Fibroblast of skin of left quadriceps (primary cell): ENCODE measurements at regions not wholly inside any gene's neighbourhood (a gene's known extent, or its start where the extent isn't known, plus 50 kb on each side); places are given as distances from the start of the nearest gene placed in this dataset.

ENCODE experiments used
- DNase-seq, 2 experiments: peaks; one replicate each; pipeline ENCODE4 v3.0.0-alpha.2; 2013; ENCODE audit warnings: low read depth in 2 of 2

GRCh38 chr2:117631152-117631945, 183.1 kb upstream of the DDX18 start:
- DNase-seq = no peak

GRCh38 chr2:117635481-117635880, 179.0 kb upstream of the DDX18 start:
- no peak for DNase-seq

- no peak for DNase-seq
Measured at GRCh38 chr2:117639401-117639800, 175.1 kb upstream of the DDX18 start.

DNA sequence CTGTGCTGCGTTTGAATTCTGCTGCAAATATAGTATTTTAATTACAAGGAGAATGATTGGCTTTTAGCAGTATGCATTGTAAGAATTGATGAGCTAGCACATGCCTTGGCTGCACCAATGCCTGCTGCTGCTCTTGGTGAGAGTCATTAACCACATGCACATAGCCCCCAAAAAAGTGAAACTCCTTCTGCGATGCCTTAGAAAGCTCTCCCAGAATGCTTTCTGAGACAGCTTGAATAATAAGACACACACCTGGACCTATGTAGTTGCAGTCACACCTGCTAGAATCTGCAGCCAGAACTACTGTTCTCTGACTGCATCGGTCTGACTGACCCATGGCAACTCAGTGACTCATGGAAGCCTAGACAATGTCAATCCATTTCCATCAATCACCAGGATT, 170.1 kb upstream of the DDX18 start:
- no peak for DNase-seq

DNA sequence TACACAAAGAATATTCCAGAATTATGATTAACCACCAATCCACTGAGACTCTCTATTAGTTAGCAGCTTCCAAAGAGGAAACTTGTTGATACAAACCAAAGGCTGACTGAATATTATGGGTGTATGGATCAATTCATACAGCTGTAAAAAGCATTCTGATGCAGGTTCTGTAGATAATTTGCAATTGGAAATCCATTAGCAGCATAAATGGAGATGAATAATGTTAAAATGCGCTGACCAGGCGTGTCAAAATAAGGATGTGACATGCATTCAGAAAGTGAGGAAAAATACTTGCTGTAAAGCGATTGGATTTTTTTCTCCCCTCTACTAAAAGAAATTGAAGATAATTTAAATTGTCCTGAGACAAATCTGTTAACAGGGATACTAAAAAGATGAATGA, 169.0 kb upstream of the DDX18 start:
- no peak for DNase-seq

GRCh38 chr2:117646099-117646498, 168.4 kb upstream of the DDX18 start:
- no peak for DNase-seq

GRCh38 chr2:117646872-117647271, 167.6 kb upstream of the DDX18 start:
- no peak for DNase-seq

DNA sequence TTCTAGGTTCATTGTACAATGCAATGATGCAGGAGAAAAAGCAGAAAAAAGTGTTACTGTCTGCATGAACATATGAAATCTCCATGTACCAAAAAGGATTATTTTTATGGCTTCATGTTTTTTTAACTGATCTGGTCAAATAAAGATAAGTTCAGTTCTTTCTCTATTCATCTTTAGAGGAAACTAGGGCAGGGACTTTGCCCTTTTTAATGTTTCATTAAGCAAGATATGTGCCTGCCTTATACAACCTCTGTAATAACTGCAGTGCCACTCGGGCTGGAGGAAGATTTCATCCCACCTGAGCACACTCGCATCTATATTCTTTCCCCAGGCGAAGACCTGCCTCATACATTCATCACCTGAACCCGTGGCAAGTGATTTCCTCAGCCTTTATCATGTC, 157.9 kb upstream of the DDX18 start:
- no peak for DNase-seq

DNA sequence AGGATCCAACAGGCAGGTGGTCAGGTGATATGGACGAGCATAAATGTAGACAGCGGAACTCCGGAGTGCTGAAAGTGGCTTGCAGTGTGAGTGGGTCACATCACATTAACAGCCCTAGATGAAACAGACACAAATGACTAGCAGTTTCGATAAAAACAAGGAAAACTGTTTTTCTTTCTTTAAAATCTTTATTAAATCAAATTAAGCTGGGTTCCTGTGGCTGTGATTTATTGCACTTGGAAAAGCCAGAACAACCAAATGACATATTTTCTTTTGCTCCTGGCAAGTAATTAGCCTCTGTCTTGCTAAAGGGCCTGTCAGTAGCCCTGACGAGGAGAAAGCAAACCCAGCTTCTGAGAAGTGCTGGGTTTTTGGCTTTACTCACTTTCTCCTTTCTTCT, 152.9 kb upstream of the DDX18 start:
- DNase-seq = no peak

DNA sequence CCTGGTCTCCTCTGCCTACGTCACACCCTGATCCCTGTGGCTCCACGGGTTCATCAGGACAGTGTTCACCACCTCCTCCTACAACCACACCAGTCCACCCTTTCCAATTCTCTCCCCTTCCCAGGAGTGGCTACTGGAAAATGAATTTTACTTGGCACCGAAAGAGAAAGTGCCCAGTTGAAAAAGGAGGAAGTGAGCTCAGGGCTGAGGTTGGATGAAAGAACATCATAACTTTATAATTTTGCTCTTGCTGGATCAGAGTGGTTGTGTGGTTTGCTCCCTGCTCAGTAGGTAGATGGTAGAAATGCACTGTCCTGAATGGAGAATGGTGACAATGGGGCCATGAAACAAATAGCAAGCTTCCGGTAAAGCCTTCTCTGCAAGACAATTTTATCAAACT, 140.3 kb upstream of the DDX18 start:
- no peak for DNase-seq

- no peak for DNase-seq
Measured at GRCh38 chr2:117679952-117680351, 134.5 kb upstream of the DDX18 start.

DNA sequence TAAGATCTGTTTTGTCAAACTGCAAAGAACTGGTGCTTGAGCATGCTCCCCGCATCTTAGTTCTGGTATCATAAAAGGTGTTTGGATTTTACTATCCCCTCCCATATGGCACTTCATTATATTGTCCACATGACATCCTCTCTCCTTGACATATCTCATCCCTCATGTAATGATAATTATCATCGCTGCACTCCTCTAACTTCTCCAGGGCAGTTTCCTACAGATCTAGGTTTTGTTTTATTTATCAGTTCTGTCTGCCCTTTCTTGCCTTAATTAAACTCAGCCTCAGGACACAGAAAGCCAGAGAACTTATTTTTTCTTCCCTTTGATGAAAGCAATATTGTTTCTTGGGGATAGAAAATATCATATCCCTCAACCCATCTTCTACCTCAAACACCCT, 129.6 kb upstream of the DDX18 start:
- DNase-seq = no peak

DNA sequence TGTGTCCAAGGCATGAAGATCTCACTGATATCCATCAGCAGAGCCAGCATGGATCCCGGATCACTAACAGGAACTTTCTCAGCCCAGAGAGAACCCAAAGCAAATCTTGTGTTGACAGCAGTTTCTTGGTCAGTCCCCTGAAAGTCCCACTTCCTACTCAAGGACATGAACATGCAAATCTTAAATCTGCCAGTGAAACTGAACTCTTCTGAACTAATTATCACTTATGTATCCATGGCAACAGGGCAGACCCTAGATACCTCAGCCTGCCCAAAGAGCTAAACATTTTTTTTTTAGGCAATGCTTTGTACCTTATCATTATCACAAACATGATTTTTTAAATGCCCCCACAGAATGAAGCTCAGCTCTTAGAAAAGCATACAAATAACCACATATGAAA, 127.8 kb upstream of the DDX18 start:
- DNase-seq = no peak

- DNase-seq = no peak
Measured at GRCh38 chr2:117691595-117691994, 122.9 kb upstream of the DDX18 start.

DNA sequence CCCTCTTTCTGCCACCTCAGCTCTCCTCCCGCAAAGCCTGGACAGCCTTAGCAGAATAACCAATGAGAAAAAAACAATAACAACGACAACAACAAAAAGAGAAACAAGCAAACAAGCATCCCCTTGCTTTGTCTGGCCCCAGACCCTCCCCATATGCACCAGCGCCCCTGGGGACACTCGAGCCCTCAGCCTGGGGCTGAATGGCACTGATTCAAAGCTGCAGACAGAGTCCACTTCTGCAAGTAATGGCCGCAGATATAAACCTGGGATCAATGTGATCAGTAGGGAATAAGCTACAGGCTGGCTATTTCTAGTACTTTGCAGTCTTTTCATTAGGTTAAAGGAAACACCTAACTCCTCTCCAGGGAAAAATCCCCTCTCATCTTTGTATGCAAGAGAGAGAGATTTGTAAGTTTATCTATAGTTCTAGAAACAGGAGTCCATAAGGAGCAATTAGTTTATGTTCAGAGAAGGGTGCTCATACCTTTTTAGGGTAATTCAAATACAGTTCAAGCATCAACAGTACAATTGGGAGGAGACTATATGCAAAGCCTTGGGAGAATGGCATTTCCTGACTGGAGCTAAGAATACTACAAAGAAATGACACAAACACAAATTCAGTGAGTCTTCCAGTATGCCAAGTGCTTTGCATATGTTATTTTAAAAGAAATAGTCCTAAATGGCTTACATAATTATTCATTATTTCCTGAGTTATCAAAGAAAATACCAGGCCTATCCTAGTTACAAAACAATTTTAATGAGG, 122.3 kb upstream of the DDX18 start:
- DNase-seq = no peak

GRCh38 chr2:117693154-117693553, 121.3 kb upstream of the DDX18 start:
- no peak for DNase-seq

DNA sequence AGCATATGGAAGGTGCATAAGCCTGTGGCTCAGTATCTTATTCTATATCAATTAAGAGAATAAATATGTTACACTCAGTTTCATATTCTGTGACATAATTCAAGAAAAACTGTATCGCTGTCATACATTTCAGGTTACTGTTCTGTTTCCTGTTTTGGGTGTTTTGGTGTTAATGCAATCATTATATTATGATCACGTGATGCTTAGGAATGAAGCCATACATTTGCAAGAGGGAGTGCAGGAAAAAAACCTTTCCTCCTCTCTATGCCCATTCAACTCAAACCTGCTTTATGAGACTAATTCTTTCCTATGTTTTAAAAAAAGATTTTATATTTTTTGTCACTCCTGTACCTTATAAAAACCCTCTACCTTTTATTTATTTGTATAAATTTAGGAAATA, 120.8 kb upstream of the DDX18 start:
- no peak for DNase-seq

DNA sequence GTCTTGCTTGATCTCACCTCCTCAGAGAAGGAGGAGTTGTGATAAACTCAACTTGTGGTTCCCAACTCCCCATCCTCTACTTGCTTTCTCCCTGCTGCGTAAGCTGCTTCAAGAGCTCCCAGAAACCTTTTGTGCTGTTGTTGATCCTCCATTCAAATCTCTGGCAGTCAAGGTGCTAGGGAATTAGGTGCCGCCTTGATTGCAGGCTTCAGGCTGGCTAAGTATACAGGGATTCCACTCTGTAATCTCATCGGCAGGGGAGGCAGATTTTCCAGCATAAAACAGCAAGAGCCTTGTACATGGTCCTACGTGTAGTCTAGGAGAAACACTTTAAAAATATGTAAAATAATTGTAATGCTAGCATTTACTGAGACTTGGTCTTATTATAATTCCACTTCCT, 116.2 kb upstream of the DDX18 start:
- no peak for DNase-seq

DNA sequence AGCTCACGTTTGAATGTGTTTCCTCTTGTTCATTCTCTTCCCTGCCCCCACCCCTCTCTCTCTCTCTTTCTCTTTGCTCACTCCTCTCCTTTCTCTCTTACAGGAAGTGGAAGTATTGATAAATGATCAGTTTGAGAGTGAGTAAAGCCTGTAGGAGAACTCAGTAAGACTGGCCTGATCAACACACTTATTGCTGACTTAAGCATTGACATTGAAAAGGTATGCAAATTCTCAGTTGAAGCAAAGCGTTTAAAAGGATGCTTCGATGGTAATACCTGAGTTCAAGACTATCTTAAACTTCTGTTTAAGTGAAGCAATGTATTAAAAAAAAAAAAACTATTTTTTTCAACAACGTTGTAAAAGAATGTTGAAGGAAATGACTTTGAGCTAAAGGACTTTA, 115.7 kb upstream of the DDX18 start:
- no peak for DNase-seq

- DNase-seq = no peak
Measured at GRCh38 chr2:117700471-117700870, 114.0 kb upstream of the DDX18 start.

DNA sequence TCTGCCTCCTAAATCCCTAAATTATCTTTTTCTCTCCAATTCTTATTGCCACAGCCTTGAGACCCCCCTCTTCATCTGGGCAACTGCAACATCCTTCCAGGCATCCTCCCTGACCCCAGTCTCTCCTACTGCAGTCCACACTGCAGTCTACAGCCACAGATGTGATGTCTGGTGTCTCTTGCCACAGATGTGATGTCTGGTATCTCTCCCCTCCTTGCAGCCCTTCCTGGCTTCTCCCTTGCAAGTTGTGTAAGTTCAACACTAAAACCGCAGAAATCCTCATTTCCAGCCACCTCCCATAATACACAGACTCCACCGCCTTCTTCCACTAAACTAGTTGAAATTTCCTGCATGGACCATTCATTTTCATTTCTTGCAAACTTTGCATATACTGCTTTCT, 113.1 kb upstream of the DDX18 start:
- no peak for DNase-seq

- DNase-seq = no peak
Measured at GRCh38 chr2:117702098-117702497, 112.4 kb upstream of the DDX18 start.

GRCh38 chr2:117703858-117704257, 110.6 kb upstream of the DDX18 start:
- no peak for DNase-seq
